D721Med (cell line): ENCODE measurements at regions not wholly inside any gene's neighbourhood (a gene's known extent, or its start where the extent isn't known, plus 50 kb on each side); places are given as distances from the start of the nearest gene placed in this dataset.

Source experiments
- DNase-seq: peaks from one replicate; pipeline ENCODE4 v3.0.0; 2011; ENCODE audit warnings: low spot score; ENCODE audit not compliant: insufficient read length
- FAIRE-seq: peaks from 2 replicates; lab custom pipeline; 2011; peaks lifted over from hg19 to GRCh38; lab: Jason Lieb, UNC
- CTCF ChIP-seq: IDR thresholded peaks from 2 replicates; pipeline ENCODE4 v1.5.1; 2012; ENCODE audit warnings: mild to moderate bottlenecking, control low read depth; ENCODE audit not compliant: insufficient read depth; ENCODE audit errors: missing control alignments

GRCh38 chr1:199716729-199717128 lies 310.8 kb upstream of the NR5A2 start:
- TF ChIP-seq CTCF, result no peak
- no peak for DNase-seq
- FAIRE-seq, result no peak

DNA sequence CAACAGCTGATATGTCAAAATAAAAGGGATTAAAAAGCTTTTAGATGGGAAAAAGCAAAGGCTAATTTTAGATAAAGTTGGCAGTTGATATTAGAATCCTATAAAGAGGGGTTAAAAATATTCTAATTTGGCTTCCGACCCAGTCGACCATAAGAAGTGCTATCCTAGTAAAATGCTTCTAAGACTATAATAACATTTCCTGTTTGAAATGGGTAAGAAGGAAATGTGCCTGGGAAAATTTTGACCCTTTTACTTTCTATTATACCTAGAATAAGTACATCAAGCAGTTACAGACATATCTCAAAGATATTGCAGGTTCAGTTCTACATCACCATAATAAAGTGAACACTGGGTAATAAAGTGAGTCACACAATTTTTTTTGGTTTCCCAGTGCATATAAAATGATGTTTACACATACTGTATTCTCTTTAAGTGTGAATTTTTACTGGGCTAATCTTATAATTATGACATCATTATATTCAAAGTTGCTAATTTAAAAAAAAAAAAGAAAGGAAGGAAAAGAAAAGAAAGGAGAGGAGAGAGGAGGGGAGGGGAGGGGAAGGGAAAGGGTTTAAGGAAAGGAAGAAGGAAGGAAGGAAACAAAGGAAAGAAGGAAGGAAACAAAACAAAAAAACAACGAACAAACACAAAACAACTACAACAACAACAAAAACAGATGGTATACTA lies 308.2 kb upstream of the NR5A2 start:
- FAIRE-seq (no peak), DNase-seq (no peak)

GRCh38 chr1:199720496-199720895 lies 307.0 kb upstream of the NR5A2 start:
- TF ChIP-seq CTCF, result no peak
- FAIRE-seq, result no peak

More for the DNA sequence above, 308.2 kb upstream of the NR5A2 start:
- TF ChIP-seq CTCF, result no peak

GRCh38 chr1:199721001-199721400 lies 306.5 kb upstream of the NR5A2 start:
- no peak for FAIRE-seq
- no peak for TF ChIP-seq CTCF
- no peak for DNase-seq

More at GRCh38 chr1:199720496-199720895, 307.0 kb upstream of the NR5A2 start:
- no peak for DNase-seq

DNA sequence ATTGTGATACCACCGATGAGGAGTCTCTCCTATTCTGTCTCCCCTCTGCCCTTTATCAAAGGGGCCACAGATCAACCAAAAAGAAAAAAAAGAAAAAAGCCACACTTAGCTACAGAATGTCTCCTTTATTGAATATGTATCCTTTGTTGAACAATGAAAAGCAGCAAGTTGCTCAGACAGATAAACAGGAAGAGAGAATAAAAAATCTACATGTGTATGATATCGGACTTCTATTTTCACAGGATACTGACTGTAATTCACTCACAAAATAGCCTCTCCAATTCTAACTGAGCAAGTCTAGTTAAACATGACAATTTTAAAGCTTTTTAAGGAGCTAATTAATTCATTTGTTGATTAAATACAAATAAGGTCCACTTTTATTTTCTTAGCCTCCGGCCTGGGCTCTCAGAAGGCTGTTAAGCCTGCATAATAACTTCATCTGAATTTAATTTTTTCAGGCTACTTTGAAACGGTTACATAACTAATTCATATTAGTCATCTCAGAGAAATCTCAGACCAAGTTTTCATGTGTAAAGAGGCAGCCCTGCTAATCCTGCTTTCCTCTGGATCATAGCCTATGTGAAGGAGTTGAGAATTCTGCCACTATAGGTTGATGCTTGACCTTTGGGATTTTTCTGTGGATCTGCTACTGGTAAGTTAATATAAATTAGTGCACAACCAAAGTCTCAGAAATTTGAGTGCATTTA lies 304.1 kb upstream of the NR5A2 start:
- TF ChIP-seq CTCF, result no peak
- DNase-seq (no peak), FAIRE-seq (no peak)

GRCh38 chr1:199724049-199724448 lies 303.5 kb upstream of the NR5A2 start:
- no peak for FAIRE-seq
- DNase-seq, result no peak
- no peak for TF ChIP-seq CTCF

- no peak for TF ChIP-seq CTCF
- FAIRE-seq (no peak), DNase-seq (no peak)
These were observed 302.4 kb upstream of the NR5A2 start for GRCh38 chr1:199725002-199725565.
